Panc1 (cell line): ENCODE measurements at regions not wholly inside any gene's neighbourhood (a gene's known extent, or its start where the extent isn't known, plus 50 kb on each side); places are given as distances from the start of the nearest gene placed in this dataset.

Source experiments
- ATAC-seq: fragments of 200-7000 bp; cut with Tn5 transposase; 2 replicates; pipeline ENCODE4 v1.9.1; 2020; ENCODE audit warnings: mild to moderate bottlenecking, moderate library complexity
- BruUV-seq: library from RNA; stranded (reverse); fragments of 400-500 nt; replicated peaks from 2 replicates; lab custom pipeline; 2021; lab: Mats Ljungman, UMichigan
- CTCF ChIA-PET: fragments of 300-600 bp; sonication (Branson Sonifier 250); formaldehyde crosslinking; loops from one replicate; lab custom pipeline; 2022; ENCODE audit warnings: antibody characterized with exemption; lab: Charles Lee
- POLR2A ChIA-PET: fragments of 300-600 bp; sonication (Branson Sonifier 250); formaldehyde crosslinking; loops from one replicate; lab custom pipeline; 2022; ENCODE audit warnings: antibody characterized with exemption; lab: Charles Lee
- DNase-seq: peaks from one replicate; pipeline ENCODE4 v3.0.0-alpha.2; 2010; ENCODE audit warnings: low read depth, low spot score
- H3K27ac ChIP-seq: 2 replicates; pipeline ENCODE4 v1.5.1; 2011; ENCODE audit warnings: mild to moderate bottlenecking, low read length, inconsistent platforms
- H3K27me3 ChIP-seq: fragments of 200-500 bp; sonication (Bioruptor generic); 2 replicates; pipeline ENCODE4 v1.6.0; 2014; ENCODE audit warnings: low read length, inconsistent platforms; ENCODE audit not compliant: control insufficient read depth, insufficient read depth
- H3K36me3 ChIP-seq: fragments of 200-500 bp; sonication (Bioruptor generic); 2 replicates; pipeline ENCODE4 v1.5.1; 2014; ENCODE audit warnings: inconsistent platforms, mild to moderate bottlenecking, low read length, moderate library complexity; ENCODE audit not compliant: control insufficient read depth, insufficient read depth
- H3K4me1 ChIP-seq: 2 replicates; pipeline ENCODE4 v1.5.1; 2011; ENCODE audit warnings: inconsistent platforms, mild to moderate bottlenecking, low read length, moderate library complexity; ENCODE audit not compliant: control insufficient read depth, insufficient read depth
- H3K4me3 ChIP-seq, 2 experiments: 2 replicates each; pipeline ENCODE4 v1.5.1; 2011 to 2012; ENCODE audit warnings: low read depth in 2 of 2, low read length in 2 of 2, mild to moderate bottlenecking in 2 of 2, inconsistent platforms in 1 of 2, moderate library complexity in 1 of 2
- H3K9me3 ChIP-seq: fragments of 200-500 bp; sonication (Bioruptor generic); 2 replicates; pipeline ENCODE4 v1.5.1; 2014; ENCODE audit warnings: low read depth, mild to moderate bottlenecking, inconsistent platforms, low read length, moderate library complexity; ENCODE audit not compliant: control insufficient read depth, insufficient read depth
- POLR2AphosphoS5 ChIP-seq: IDR thresholded peaks from 2 replicates; pipeline ENCODE4 v1.6.1; 2012; ENCODE audit warnings: mild to moderate bottlenecking, low read depth, low read length, moderate library complexity
- SIN3A ChIP-seq: IDR thresholded peaks from 2 replicates; pipeline ENCODE4 v1.6.1; 2012; ENCODE audit warnings: low read depth, mild to moderate bottlenecking, low read length, moderate library complexity, borderline replicate concordance; ENCODE audit not compliant: insufficient read depth
- TCF7L2 ChIP-seq: IDR thresholded peaks from 2 replicates; pipeline ENCODE4 v1.6.1; 2011; ENCODE audit warnings: mild to moderate bottlenecking, low read depth, low read length, inconsistent platforms
- in situ Hi-C: cut with HindIII; loops from 2 replicates; pipeline ENCODE4 v1.10.0; 2016; ENCODE audit warnings: low sequenced_read_pairs, low pct_unique_long_range_greater_than_20kb
- intact Hi-C: fragments of 100-400 bp; cut with micrococcal nuclease; formaldehyde crosslinking; loops from one replicate; pipeline ENCODE4 v1.10.0; 2022; ENCODE audit not compliant: unreplicated experiment
- TF ChIP-seq, protein P1 (sequence below): fragments of 450-650 bp; IDR thresholded peaks from 2 replicates; pipeline ENCODE4 v1.5.1; 2017; ENCODE audit warnings: mild to moderate bottlenecking
- TF ChIP-seq, protein P2 (sequence below), 2 experiments: IDR thresholded peaks; 2 replicates each; pipeline ENCODE4 v1.6.1; 2011 to 2012; ENCODE audit warnings: low read depth in 2 of 2, control low read depth in 1 of 2, low read length in 1 of 2, mild to moderate bottlenecking in 1 of 2, moderate library complexity in 1 of 2; ENCODE audit not compliant: insufficient read depth in 1 of 2

DNA sequence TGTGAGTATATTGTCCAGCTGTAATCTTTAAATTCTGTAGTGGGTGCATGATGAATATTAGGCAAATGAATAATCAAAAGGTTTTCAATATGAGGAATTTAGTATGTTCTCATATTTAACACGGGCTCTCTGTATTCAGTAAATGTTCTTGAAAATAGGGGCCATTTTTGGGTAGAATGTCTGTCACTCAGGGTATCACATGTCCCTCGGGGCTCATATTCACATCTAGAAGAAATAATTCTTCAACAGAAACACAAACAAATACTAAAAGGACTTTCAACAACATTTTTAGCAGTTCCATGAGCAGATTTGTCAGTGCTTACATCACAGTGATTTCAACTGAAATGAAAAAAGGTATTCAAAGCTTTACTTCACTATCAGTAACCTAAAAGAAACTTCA, 1388.4 kb upstream of the MIR17HG start:
- TF ChIP-seq, protein P1, sequence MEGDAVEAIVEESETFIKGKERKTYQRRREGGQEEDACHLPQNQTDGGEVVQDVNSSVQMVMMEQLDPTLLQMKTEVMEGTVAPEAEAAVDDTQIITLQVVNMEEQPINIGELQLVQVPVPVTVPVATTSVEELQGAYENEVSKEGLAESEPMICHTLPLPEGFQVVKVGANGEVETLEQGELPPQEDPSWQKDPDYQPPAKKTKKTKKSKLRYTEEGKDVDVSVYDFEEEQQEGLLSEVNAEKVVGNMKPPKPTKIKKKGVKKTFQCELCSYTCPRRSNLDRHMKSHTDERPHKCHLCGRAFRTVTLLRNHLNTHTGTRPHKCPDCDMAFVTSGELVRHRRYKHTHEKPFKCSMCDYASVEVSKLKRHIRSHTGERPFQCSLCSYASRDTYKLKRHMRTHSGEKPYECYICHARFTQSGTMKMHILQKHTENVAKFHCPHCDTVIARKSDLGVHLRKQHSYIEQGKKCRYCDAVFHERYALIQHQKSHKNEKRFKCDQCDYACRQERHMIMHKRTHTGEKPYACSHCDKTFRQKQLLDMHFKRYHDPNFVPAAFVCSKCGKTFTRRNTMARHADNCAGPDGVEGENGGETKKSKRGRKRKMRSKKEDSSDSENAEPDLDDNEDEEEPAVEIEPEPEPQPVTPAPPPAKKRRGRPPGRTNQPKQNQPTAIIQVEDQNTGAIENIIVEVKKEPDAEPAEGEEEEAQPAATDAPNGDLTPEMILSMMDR = no peak
- TF ChIP-seq, protein P2, sequence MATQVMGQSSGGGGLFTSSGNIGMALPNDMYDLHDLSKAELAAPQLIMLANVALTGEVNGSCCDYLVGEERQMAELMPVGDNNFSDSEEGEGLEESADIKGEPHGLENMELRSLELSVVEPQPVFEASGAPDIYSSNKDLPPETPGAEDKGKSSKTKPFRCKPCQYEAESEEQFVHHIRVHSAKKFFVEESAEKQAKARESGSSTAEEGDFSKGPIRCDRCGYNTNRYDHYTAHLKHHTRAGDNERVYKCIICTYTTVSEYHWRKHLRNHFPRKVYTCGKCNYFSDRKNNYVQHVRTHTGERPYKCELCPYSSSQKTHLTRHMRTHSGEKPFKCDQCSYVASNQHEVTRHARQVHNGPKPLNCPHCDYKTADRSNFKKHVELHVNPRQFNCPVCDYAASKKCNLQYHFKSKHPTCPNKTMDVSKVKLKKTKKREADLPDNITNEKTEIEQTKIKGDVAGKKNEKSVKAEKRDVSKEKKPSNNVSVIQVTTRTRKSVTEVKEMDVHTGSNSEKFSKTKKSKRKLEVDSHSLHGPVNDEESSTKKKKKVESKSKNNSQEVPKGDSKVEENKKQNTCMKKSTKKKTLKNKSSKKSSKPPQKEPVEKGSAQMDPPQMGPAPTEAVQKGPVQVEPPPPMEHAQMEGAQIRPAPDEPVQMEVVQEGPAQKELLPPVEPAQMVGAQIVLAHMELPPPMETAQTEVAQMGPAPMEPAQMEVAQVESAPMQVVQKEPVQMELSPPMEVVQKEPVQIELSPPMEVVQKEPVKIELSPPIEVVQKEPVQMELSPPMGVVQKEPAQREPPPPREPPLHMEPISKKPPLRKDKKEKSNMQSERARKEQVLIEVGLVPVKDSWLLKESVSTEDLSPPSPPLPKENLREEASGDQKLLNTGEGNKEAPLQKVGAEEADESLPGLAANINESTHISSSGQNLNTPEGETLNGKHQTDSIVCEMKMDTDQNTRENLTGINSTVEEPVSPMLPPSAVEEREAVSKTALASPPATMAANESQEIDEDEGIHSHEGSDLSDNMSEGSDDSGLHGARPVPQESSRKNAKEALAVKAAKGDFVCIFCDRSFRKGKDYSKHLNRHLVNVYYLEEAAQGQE (IDR thresholded peaks at IDR 0.05; ENCODE audit: insufficient read depth in 1 of 2, low read depth in 2 of 2, low read length in 1 of 2) = no peak
- TF ChIP-seq SIN3A (no peak), POLR2AphosphoS5 (no peak)
- ChIA-PET CTCF (no interaction called here), POLR2A (no interaction called here)
- DNase-seq (no peak), ATAC-seq (no peak)
- H3K9me3 ChIP-seq = no peaks in the 10 kb centered on the region
- no peaks in the 10 kb centered on the region for H3K27me3 ChIP-seq
- in situ Hi-C loops = no loop called here
- H3K36me3 ChIP-seq = no peaks in the 10 kb centered on the region
- H3K4me3 ChIP-seq = no peak overlapping the region
- intact Hi-C loops = no loop called here
- H3K4me1 ChIP-seq = no peaks in the 10 kb centered on the region
- BruUV-seq = no TSS peak
- no peak overlapping the region for H3K27ac ChIP-seq

DNA sequence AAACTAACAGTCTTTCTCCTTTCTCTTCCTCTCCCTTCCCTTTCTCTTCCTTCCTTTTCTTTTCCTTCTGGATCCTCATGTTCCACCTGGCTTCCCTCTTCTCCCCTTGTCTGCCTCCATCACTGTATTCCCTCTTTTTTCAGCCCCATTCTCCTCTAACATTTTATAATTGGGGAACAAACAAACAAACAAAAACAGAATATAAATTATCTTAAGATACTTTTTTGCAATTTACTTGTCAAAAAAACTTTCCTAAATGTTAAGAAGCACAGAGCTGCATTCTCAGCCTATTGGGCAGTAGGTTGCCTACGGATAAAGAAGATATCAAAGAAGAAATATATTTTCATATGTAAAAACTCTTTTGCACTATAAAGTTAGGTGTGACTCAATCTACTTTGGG, 1382.2 kb upstream of the MIR17HG start:
- BruUV-seq = no TSS peak
- in situ Hi-C loops (no loop called here), intact Hi-C loops (no loop called here)
- H3K9me3 ChIP-seq = no peaks in the 10 kb centered on the region
- no peaks in the 10 kb centered on the region for H3K36me3 ChIP-seq
- no peak for DNase-seq
- ATAC-seq = no peak
- H3K27me3 ChIP-seq = no peaks in the 10 kb centered on the region
- H3K4me1 ChIP-seq = no peaks in the 10 kb centered on the region
- TF ChIP-seq, protein P1 = no peak
- no peak for TF ChIP-seq SIN3A
- TF ChIP-seq POLR2AphosphoS5 = no peak
- TF ChIP-seq, protein P2 (IDR thresholded peaks at IDR 0.05; ENCODE audit: insufficient read depth in 1 of 2, low read depth in 2 of 2, low read length in 1 of 2) = no peak
- no peak for TF ChIP-seq TCF7L2
- ChIA-PET POLR2A (no interaction called here), CTCF (interaction anchor here (0.7 kb wide), 1 partner anchor 168 kb away, joined by 3 read pairs; no protein-coding TSS in a partner anchor)
- H3K4me3 ChIP-seq = no peak overlapping the region
- H3K27ac ChIP-seq = no peak overlapping the region
